ENCODE measurements at regions not wholly inside any gene's neighbourhood (a gene's known extent, or its start where the extent isn't known, plus 50 kb on each side); places are given as distances from the start of the nearest gene placed in this dataset.

DNA sequence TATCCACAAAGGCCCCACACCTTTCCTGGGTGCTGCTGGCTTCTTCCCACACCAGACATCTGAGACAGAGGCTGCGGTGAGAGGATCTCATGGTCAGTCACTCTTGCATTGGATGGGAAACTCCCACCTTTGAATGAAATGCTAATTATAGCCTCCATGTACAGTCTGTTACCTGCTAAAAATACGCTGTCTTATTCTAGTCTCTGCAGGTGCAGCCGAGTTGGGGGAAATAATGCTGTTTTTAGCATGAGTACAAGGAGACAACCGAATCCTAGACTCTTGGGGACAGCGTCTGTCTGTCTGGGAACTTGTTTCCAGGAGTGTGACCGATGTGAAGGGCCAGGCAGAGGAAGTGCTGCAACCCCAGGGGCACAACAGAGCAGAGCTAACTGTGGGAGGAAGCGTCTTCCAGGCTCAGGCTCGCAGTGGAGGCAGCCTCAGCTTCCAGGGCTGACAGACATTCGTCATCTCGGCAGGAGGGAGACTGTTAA is 286.2 kb downstream of the PREX1 start:
- TF ChIP-seq, protein P1, sequence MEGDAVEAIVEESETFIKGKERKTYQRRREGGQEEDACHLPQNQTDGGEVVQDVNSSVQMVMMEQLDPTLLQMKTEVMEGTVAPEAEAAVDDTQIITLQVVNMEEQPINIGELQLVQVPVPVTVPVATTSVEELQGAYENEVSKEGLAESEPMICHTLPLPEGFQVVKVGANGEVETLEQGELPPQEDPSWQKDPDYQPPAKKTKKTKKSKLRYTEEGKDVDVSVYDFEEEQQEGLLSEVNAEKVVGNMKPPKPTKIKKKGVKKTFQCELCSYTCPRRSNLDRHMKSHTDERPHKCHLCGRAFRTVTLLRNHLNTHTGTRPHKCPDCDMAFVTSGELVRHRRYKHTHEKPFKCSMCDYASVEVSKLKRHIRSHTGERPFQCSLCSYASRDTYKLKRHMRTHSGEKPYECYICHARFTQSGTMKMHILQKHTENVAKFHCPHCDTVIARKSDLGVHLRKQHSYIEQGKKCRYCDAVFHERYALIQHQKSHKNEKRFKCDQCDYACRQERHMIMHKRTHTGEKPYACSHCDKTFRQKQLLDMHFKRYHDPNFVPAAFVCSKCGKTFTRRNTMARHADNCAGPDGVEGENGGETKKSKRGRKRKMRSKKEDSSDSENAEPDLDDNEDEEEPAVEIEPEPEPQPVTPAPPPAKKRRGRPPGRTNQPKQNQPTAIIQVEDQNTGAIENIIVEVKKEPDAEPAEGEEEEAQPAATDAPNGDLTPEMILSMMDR (IDR thresholded peaks at IDR 0.05; ENCODE audit: insufficient read depth, low read length): no peak
- TF ChIP-seq GABPA (IDR thresholded peaks at IDR 0.05; ENCODE audit: low read depth) (no peak), POLR2AphosphoS5 (IDR thresholded peaks at IDR 0.05; ENCODE audit: low read depth) (no peak)
- TF ChIP-seq, protein P2, sequence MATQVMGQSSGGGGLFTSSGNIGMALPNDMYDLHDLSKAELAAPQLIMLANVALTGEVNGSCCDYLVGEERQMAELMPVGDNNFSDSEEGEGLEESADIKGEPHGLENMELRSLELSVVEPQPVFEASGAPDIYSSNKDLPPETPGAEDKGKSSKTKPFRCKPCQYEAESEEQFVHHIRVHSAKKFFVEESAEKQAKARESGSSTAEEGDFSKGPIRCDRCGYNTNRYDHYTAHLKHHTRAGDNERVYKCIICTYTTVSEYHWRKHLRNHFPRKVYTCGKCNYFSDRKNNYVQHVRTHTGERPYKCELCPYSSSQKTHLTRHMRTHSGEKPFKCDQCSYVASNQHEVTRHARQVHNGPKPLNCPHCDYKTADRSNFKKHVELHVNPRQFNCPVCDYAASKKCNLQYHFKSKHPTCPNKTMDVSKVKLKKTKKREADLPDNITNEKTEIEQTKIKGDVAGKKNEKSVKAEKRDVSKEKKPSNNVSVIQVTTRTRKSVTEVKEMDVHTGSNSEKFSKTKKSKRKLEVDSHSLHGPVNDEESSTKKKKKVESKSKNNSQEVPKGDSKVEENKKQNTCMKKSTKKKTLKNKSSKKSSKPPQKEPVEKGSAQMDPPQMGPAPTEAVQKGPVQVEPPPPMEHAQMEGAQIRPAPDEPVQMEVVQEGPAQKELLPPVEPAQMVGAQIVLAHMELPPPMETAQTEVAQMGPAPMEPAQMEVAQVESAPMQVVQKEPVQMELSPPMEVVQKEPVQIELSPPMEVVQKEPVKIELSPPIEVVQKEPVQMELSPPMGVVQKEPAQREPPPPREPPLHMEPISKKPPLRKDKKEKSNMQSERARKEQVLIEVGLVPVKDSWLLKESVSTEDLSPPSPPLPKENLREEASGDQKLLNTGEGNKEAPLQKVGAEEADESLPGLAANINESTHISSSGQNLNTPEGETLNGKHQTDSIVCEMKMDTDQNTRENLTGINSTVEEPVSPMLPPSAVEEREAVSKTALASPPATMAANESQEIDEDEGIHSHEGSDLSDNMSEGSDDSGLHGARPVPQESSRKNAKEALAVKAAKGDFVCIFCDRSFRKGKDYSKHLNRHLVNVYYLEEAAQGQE (IDR thresholded peaks at IDR 0.05; ENCODE audit: insufficient replicate concordance, low read depth): no peak
